HG03025 (cell line): ENCODE measurements at regions not wholly inside any gene's neighbourhood (a gene's known extent, or its start where the extent isn't known, plus 50 kb on each side); places are given as distances from the start of the nearest gene placed in this dataset.
"Not testable (repeated sequence)": the region's sequence is repeated elsewhere in the genome, so short reads cannot be mapped to it uniquely, and the experiment has no call there.

ENCODE experiments used
- ATAC-seq: cut with Tn5 transposase; IDR thresholded peaks from one replicate; pipeline ENCODE4 v1.9.1; 2021; ENCODE audit warnings: mild to moderate bottlenecking, moderate library complexity; ENCODE audit not compliant: unreplicated experiment, low FRiP score

- ATAC-seq, result no peak
Measured at GRCh38 chrX:131869182-131869581, 153.9 kb upstream of the STK26 start.

DNA sequence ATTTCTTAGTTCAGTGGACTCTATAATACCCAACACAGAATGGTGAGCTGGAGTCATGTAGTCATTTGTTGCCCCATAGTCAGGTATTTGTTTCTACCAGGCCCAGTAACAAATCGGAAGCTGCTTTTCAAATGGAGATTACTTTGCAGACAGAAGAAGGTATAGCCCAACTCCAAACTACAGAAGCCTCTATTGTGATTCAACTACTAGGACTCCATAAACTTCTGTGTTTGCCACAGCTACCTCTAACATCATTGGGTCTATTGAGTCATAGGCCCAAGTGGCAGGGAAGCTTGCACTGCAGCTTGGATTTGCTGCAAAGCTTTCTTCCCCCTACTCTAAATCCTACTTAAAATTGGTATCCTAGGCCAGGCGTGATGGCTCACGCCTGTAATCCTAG is 148.8 kb upstream of the STK26 start:
- no peak for ATAC-seq

- not testable (repeated sequence) for ATAC-seq
Measured at GRCh38 chrX:131875827-131876226, 147.3 kb upstream of the STK26 start.

GRCh38 chrX:131881194-131881593 is 141.9 kb upstream of the STK26 start:
- no peak for ATAC-seq

DNA sequence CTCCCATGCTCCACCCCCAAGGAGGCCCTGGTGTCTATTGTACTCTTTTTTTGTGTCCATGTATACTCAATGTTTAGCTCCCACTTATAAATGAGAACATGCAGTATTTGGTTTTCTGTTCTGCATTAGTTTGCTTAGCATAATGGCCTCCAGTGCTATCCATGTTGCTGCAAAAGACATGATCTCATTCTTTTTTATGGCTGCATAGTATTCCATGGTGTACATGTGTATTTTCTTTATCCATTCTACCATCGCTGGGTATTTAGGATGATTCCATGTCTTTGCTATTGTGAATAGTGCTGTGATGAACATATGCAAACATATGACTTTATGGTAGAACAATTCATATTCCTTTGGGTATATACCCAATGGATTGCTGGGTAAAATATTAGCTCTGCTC is 138.1 kb upstream of the STK26 start:
- ATAC-seq, result not testable (repeated sequence)

DNA sequence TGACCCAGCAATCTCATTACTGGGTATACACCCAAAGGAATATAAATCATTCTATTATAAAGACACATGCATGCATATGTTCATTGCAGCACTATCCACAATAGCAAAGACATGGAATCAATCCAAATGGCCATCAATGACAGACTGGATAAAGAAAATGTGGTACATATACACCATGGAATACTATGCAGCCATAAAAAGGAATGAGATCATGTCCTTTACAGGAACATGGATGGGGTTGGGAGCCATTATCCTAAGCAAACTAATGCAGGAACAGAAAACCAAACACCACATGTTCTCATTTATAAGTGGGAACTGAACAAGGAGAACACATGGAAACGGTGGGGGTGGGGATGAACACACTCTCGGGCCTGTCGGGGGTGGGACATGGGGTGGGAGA is 129.2 kb upstream of the STK26 start:
- ATAC-seq, result not testable (repeated sequence)

DNA sequence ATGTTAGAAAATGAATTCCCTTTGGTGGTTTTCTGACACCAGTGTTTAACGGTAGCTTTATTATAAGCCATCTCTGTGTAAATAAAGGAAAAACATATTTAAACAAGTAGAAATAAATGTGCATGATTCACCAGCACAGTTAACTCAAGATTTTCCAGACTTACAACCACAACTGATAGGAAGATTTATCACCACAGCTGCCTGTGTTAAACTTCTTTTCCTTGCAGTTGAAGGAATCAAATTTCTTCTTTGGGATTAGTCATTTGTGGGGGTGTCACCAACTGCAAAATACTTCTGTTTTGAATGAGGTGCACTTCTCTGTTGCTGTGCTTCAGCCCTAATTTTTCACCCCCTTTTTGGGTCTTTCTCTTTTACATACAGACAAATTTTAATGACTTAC is 128.1 kb upstream of the STK26 start:
- no peak for ATAC-seq

DNA sequence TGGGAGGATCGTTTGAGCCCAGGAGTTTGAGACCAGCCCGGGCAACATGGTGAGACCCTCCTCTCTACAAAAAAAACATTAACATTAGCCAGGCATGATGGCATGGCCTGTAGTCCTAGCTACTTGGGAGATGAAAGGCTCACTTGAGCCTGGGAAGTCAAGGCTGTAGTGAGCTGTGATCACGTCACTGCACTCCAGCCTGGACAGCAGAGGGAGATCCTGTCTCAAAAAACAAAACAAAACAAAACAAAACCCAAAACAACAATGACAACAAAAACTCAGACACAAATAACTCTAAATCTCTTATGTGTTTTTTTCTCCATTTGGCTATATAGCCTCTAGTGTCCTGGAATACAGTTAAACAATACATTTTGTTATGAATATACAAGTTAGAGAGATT is 127.3 kb upstream of the STK26 start:
- no peak for ATAC-seq

GRCh38 chrX:131901546-131901945 is 121.6 kb upstream of the STK26 start:
- ATAC-seq, result no peak

- ATAC-seq, result no peak
Measured at GRCh38 chrX:131907488-131908314, 115.4 kb upstream of the STK26 start.

- no peak for ATAC-seq
Measured at GRCh38 chrX:131910586-131910985, 112.5 kb upstream of the STK26 start.

DNA sequence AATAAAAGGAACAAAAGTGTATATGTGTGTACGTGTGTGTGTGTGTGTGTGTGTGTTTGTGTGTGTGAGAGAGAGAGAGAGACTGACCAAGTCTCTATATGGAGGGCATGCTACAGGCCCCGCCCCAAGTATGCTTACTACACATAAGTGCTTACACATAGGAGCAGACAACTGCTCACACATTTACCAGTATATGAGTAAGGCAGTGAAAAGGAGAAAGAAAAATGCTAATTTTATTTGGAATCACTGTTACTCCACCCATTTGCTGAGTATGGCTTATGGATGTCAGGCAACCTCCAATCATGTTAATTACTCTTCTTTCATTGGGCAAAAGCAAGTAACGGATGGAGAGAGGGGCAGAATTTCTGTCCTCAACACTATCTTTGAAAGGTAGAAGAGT is 107.6 kb upstream of the STK26 start:
- ATAC-seq, result no peak

GRCh38 chrX:131917588-131917987 is 105.5 kb upstream of the STK26 start:
- ATAC-seq, result no peak

DNA sequence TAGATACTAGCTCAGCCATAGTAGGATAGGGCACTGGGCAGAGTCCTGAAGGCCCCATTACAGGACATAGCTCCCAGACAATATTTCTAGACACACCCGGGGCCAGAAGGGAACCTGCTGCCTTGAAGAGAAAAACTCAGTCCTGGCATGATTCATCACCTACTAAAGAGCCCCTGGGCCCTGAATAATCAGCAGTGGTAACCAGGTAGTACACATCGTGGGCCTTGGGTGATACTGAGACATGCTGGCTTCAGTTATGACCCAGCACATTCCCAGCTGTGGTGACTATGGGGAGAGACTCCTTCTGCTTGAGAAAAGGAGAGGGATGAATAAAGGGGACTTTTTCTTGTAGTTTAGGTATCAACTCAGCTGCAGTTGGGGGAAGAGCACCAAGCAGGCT is 104.3 kb upstream of the STK26 start:
- ATAC-seq, result no peak

GRCh38 chrX:131923614-131924250 is 99.4 kb upstream of the STK26 start:
- ATAC-seq, result no peak

GRCh38 chrX:131938749-131939148 is 84.4 kb upstream of the STK26 start:
- ATAC-seq, result no peak

- no peak for ATAC-seq
Measured at GRCh38 chrX:131942034-131942433, 81.1 kb upstream of the STK26 start.

GRCh38 chrX:131944936-131945902 is 77.9 kb upstream of the STK26 start:
- no peak for ATAC-seq

DNA sequence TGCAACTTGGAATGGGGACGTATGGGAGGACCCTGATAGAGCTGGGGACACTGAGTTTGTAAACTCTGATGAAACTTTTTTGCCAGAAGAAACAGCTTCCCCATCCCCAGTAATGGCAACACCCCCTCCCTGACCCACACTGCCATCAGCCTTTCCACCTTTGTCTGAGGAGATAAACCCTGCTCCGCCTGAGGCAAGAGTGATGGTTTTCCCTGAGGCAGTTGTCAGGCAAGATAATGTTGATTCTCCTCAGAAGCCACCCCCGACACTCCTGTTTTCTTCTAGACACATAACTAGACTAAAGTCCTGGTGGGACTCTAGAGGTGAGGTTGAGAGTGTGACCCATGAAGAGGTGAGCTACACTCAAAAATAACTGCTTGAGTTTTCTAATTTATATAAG is 71.9 kb upstream of the STK26 start:
- ATAC-seq, result no peak

- peak; percentile 72 for ATAC-seq
Measured at GRCh38 chrX:131955099-131955777, 67.9 kb upstream of the STK26 start.
